MM.1S (cell line): ENCODE measurements at regions not wholly inside any gene's neighbourhood (a gene's known extent, or its start where the extent isn't known, plus 50 kb on each side); places are given as distances from the start of the nearest gene placed in this dataset.

ENCODE experiments used
- CTCF ChIP-seq: fragments of 300-600 bp; sonication (generic); IDR thresholded peaks from 2 replicates; pipeline ENCODE4 v1.5.1; 2016; ENCODE audit warnings: antibody characterized with exemption, low read length, mixed read lengths
- EZH2 ChIP-seq: fragments of 300-600 bp; sonication (generic); optimal IDR thresholded peaks from 2 replicates; pipeline ENCODE3; 2017; ENCODE audit warnings: low read depth, mild to moderate bottlenecking, antibody characterized with exemption, low read length, mixed read lengths

GRCh38 chr9:91037511-91038482 lies 236.2 kb downstream of the SYK start:
- TF ChIP-seq EZH2 (no peak), CTCF (no peak)
